ENCODE measurements at regions not wholly inside any gene's neighbourhood (a gene's known extent, or its start where the extent isn't known, plus 50 kb on each side); places are given as distances from the start of the nearest gene placed in this dataset.

- Histone ChIP-seq H3K27ac (ENCODE audit: low read length in 2 of 2) (no peak overlapping the region), H4K20me1 (ENCODE audit: control insufficient read depth, insufficient read depth, low read length, poor library complexity, severe bottlenecking) (no peaks in the 10 kb centered on the region), H3K27me3 (replicated peaks in 1 of 4; ENCODE audit: control extremely low read depth in 1 of 4, control insufficient read depth in 3 of 4, insufficient read depth in 4 of 4, low read length in 3 of 4) (no peaks in the 10 kb centered on the region), H3K4me3 (ENCODE audit: control extremely low read depth in 1 of 5, extremely low read depth in 1 of 5, insufficient read depth in 1 of 5, low read depth in 2 of 5, low read length in 4 of 5) (no peak overlapping the region), H3K4me2 (replicated peaks; ENCODE audit: low read depth, low read length, poor library complexity, severe bottlenecking) (no peak overlapping the region), H3K9me3 (ENCODE audit: control extremely low read depth in 1 of 3, control insufficient read depth in 2 of 3, insufficient read depth in 1 of 3, low read length in 2 of 3) (peaks cover 0 to 7% (median 0%) of the 10 kb centered on the region in 3 donors), H2AFZ (ENCODE audit: insufficient read depth, low read depth, low read length, poor library complexity, severe bottlenecking) (no peak overlapping the region), H3K79me2 (ENCODE audit: control insufficient read depth, insufficient read depth, low read length) (no peaks in the 10 kb centered on the region), H3K36me3 (replicated peaks in 1 of 2; ENCODE audit: control extremely low read depth in 1 of 2, control insufficient read depth in 1 of 2, extremely low read depth in 1 of 2, insufficient read depth in 2 of 2, low read length in 1 of 2) (no peaks in the 10 kb centered on the region), H3K4me1 (ENCODE audit: control insufficient read depth in 2 of 2, insufficient read depth in 2 of 2, low read length in 2 of 2) (no peaks in the 10 kb centered on the region), H3K9ac (ENCODE audit: low read length) (no peak overlapping the region)
- intact Hi-C loops (cut with micrococcal nuclease): no loop called here
- no peaks in the 10 kb centered on the region for H3K9me3 Mint-ChIP-seq (ENCODE audit: insufficient read depth)
- TF ChIP-seq EZH2 (IDR thresholded peaks at IDR 0.05; ENCODE audit: borderline replicate concordance, insufficient read depth, low read depth, low read length, poor library complexity, severe bottlenecking): no peak
- no peak for TF ChIP-seq CTCF (IDR thresholded peaks at IDR 0.05)
- DNase-seq (no peak), ATAC-seq (ENCODE audit: low read depth) (no peak)
- H3K4me1 Mint-ChIP-seq: no peaks in the 10 kb centered on the region
- no peaks in the 10 kb centered on the region for H3K27me3 Mint-ChIP-seq
- CTCF ChIA-PET: no interaction called here
- WGBS (ENCODE audit: insufficient coverage): 87% methylated on average over 3 of the region's 3 CpGs
- no peak overlapping the region for H3K27ac Mint-ChIP-seq
- POLR2A ChIA-PET: no interaction called here
- no peak overlapping the region for H3K4me3 Mint-ChIP-seq
These were observed 457.9 kb downstream of the GRIA2 start for GRCh38 chr4:157678478-157678877.

DNA sequence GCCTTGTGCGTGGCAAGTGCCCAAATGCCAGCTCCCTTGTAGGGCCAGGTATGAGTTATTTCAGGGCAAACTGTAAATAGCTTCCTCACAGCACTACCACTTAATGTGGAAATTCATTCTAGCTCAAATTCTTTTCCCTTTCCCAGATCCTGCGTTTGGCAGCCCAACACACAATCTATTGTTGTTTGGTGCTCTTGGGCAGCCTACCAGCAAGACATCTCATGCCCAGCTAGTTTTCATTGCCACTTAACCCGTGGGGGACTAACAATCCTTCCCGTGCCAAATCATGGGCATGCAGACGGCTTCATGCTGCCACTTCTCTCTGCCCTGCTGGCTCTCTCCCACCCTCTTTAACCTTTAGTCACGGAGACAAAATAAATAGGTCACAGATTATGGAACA lies 454.2 kb downstream of the GRIA2 start:
- Histone ChIP-seq H3K4me3 (ENCODE audit: control extremely low read depth in 1 of 5, extremely low read depth in 1 of 5, insufficient read depth in 1 of 5, low read depth in 2 of 5, low read length in 4 of 5) (no peak overlapping the region), H3K36me3 (replicated peaks in 1 of 2; ENCODE audit: control extremely low read depth in 1 of 2, control insufficient read depth in 1 of 2, extremely low read depth in 1 of 2, insufficient read depth in 2 of 2, low read length in 1 of 2) (no peaks in the 10 kb centered on the region), H3K79me2 (ENCODE audit: control insufficient read depth, insufficient read depth, low read length) (no peaks in the 10 kb centered on the region), H3K4me2 (replicated peaks; ENCODE audit: low read depth, low read length, poor library complexity, severe bottlenecking) (no peak overlapping the region), H4K20me1 (ENCODE audit: control insufficient read depth, insufficient read depth, low read length, poor library complexity, severe bottlenecking) (no peaks in the 10 kb centered on the region), H3K27me3 (replicated peaks in 1 of 4; ENCODE audit: control extremely low read depth in 1 of 4, control insufficient read depth in 3 of 4, insufficient read depth in 4 of 4, low read length in 3 of 4) (no peaks in the 10 kb centered on the region), H3K9me3 (ENCODE audit: control extremely low read depth in 1 of 3, control insufficient read depth in 2 of 3, insufficient read depth in 1 of 3, low read length in 2 of 3) (peaks cover 0 to 7% (median 0%) of the 10 kb centered on the region in 3 donors), H3K4me1 (ENCODE audit: control insufficient read depth in 2 of 2, insufficient read depth in 2 of 2, low read length in 2 of 2) (no peaks in the 10 kb centered on the region), H3K27ac (ENCODE audit: low read length in 2 of 2) (no peak overlapping the region), H3K9ac (ENCODE audit: low read length) (no peak overlapping the region), H2AFZ (ENCODE audit: insufficient read depth, low read depth, low read length, poor library complexity, severe bottlenecking) (no peak overlapping the region)
- ATAC-seq (ENCODE audit: low read depth) (no peak), DNase-seq (no peak)
- WGBS (ENCODE audit: insufficient coverage): 66% methylated on average over 4 of the region's 6 CpGs
- intact Hi-C loops (cut with micrococcal nuclease): no loop called here
- no peaks in the 10 kb centered on the region for H3K27me3 Mint-ChIP-seq
- H3K9me3 Mint-ChIP-seq (ENCODE audit: insufficient read depth): no peaks in the 10 kb centered on the region
- CTCF ChIA-PET: no interaction called here
- H3K4me1 Mint-ChIP-seq: no peaks in the 10 kb centered on the region
- H3K4me3 Mint-ChIP-seq: no peak overlapping the region
- TF ChIP-seq EZH2 (IDR thresholded peaks at IDR 0.05; ENCODE audit: borderline replicate concordance, insufficient read depth, low read depth, low read length, poor library complexity, severe bottlenecking) (no peak), CTCF (IDR thresholded peaks at IDR 0.05) (no peak)
- H3K27ac Mint-ChIP-seq: no peak overlapping the region
- POLR2A ChIA-PET: no interaction called here

All from B cell (primary cell).